Keratinocyte (primary cell): ENCODE measurements at regions not wholly inside any gene's neighbourhood (a gene's known extent, or its start where the extent isn't known, plus 50 kb on each side); places are given as distances from the start of the nearest gene placed in this dataset.

Source experiments
- DNase-seq: peaks from one replicate; pipeline ENCODE4 v3.0.0-alpha.2; 2011; ENCODE audit warnings: low read depth, missing footprints, low spot score
- FAIRE-seq: peaks from 2 replicates; lab custom pipeline; 2011; peaks lifted over from hg19 to GRCh38; lab: Jason Lieb, UNC
- H2AFZ ChIP-seq: 2 replicates; pipeline ENCODE4 v1.6.0; 2012; ENCODE audit warnings: low read length, control low read depth, inconsistent platforms; ENCODE audit not compliant: control insufficient read depth
- H3K27ac ChIP-seq: 2 replicates; pipeline ENCODE4 v1.5.1; 2011; ENCODE audit warnings: low read length; ENCODE audit not compliant: control insufficient read depth, insufficient read depth
- H3K27me3 ChIP-seq: 3 replicates; pipeline ENCODE4 v1.6.0; 2011; ENCODE audit warnings: low read length; ENCODE audit not compliant: control insufficient read depth, insufficient read depth; ENCODE audit errors: extremely low read depth
- H3K36me3 ChIP-seq, 2 experiments: 2 replicates in 1 of 2; 3 replicates in 1 of 2; pipeline ENCODE4 v1.5.1; 2011; ENCODE audit warnings: low read length in 2 of 2, mild to moderate bottlenecking in 1 of 2; ENCODE audit not compliant: control insufficient read depth in 2 of 2, insufficient read depth in 2 of 2; ENCODE audit errors: extremely low read depth in 1 of 2
- H3K4me1 ChIP-seq: 3 replicates; pipeline ENCODE4 v1.5.1; 2011; ENCODE audit warnings: low read length; ENCODE audit not compliant: control insufficient read depth, insufficient read depth; ENCODE audit errors: extremely low read depth
- H3K4me2 ChIP-seq: 3 replicates; pipeline ENCODE4 v1.6.0; 2011; ENCODE audit warnings: low read depth, low read length; ENCODE audit not compliant: control insufficient read depth, insufficient read depth; ENCODE audit errors: extremely low read depth
- H3K4me3 ChIP-seq, 3 experiments: fragments of 200-600 bp in 1 of 3; sonication (generic) in 1 of 3; 2 replicates in 2 of 3; 3 replicates in 1 of 3; pipeline ENCODE4 v1.5.1; 2011 to 2016; ENCODE audit warnings: low read length in 3 of 3, mild to moderate bottlenecking in 3 of 3, control low read depth in 2 of 3, inconsistent platforms in 1 of 3, low read depth in 1 of 3, mixed read lengths in 1 of 3, mixed run types in 1 of 3, moderate library complexity in 1 of 3; ENCODE audit not compliant: control insufficient read depth in 2 of 3, insufficient read depth in 2 of 3; ENCODE audit errors: extremely low read depth in 1 of 3
- H3K79me2 ChIP-seq: 2 replicates; pipeline ENCODE4 v1.6.0; 2012; ENCODE audit warnings: low read length; ENCODE audit not compliant: control insufficient read depth, insufficient read depth
- H3K9ac ChIP-seq: 3 replicates; pipeline ENCODE4 v1.6.0; 2011; ENCODE audit warnings: low read length; ENCODE audit not compliant: control insufficient read depth, insufficient read depth; ENCODE audit errors: extremely low read depth
- H3K9me1 ChIP-seq: 3 replicates; pipeline ENCODE4 v1.6.0; 2011; ENCODE audit warnings: low read length; ENCODE audit not compliant: control insufficient read depth, insufficient read depth; ENCODE audit errors: extremely low read depth
- H3K9me3 ChIP-seq: 2 replicates; pipeline ENCODE4 v1.5.1; 2012; ENCODE audit warnings: low read depth, low read length; ENCODE audit not compliant: control insufficient read depth
- H4K20me1 ChIP-seq: 3 replicates; pipeline ENCODE4 v1.6.0; 2011; ENCODE audit warnings: low read length; ENCODE audit not compliant: control insufficient read depth, insufficient read depth; ENCODE audit errors: extremely low read depth
- CTCF ChIP-seq, 3 experiments: IDR thresholded peaks in 1 of 3; conservative IDR thresholded peaks in 1 of 3; optimal IDR thresholded peaks in 1 of 3; 2 replicates in 2 of 3; 3 replicates in 1 of 3; pipeline versions ENCODE3 to v1.5.1; 2011; ENCODE audit warnings: low read length in 3 of 3, mild to moderate bottlenecking in 3 of 3, moderate library complexity in 2 of 3, control low read depth in 1 of 3, inconsistent platforms in 1 of 3; ENCODE audit not compliant: insufficient read depth in 2 of 3; ENCODE audit errors: extremely low read depth in 1 of 3
- EZH2 ChIP-seq: IDR thresholded peaks from one replicate; pipeline ENCODE4 v1.6.1; 2012; ENCODE audit warnings: inconsistent platforms, mild to moderate bottlenecking, low read length, moderate library complexity
- dilution Hi-C: fragments of 300-500 bp; cut with MboI; formaldehyde crosslinking; loops from one replicate; pipeline ENCODE4 v1.7.0; 2020; ENCODE audit warnings: low sequenced_read_pairs; ENCODE audit not compliant: extremely low pct_ligation_motif_present

- Histone ChIP-seq H3K9ac (no peak overlapping the region), H3K4me2 (no peak overlapping the region), H2AFZ (no peak overlapping the region), H3K9me1 (no peaks in the 10 kb centered on the region), H3K4me3 (no peak overlapping the region), H4K20me1 (no peaks in the 10 kb centered on the region), H3K36me3 (no peaks in the 10 kb centered on the region), H3K4me1 (no peaks in the 10 kb centered on the region), H3K27me3 (no peaks in the 10 kb centered on the region), H3K9me3 (no peaks in the 10 kb centered on the region), H3K79me2 (no peaks in the 10 kb centered on the region), H3K27ac (no peak overlapping the region)
- no peak for FAIRE-seq
- no peak for DNase-seq
- no peak for TF ChIP-seq CTCF (optimal IDR thresholded peaks at IDR 0.05 in 1 of 3, IDR thresholded peaks at IDR 0.05 in 1 of 3, conservative IDR thresholded peaks at IDR 0.05 in 1 of 3; ENCODE audit: extremely low read depth in 1 of 3, insufficient read depth in 2 of 3, low read length in 3 of 3)
- dilution Hi-C loops, result no loop called here
These were observed 88.1 kb upstream of the WDR44 start for GRCh38 chrX:118257781-118258180.

GRCh38 chrX:118259213-118259612 lies 86.7 kb upstream of the WDR44 start:
- Histone ChIP-seq H3K9ac (no peak overlapping the region), H2AFZ (no peak overlapping the region), H3K27me3 (no peaks in the 10 kb centered on the region), H3K4me1 (no peaks in the 10 kb centered on the region), H3K9me1 (no peaks in the 10 kb centered on the region), H3K4me2 (no peak overlapping the region), H3K36me3 (no peaks in the 10 kb centered on the region), H3K79me2 (no peaks in the 10 kb centered on the region), H3K9me3 (no peaks in the 10 kb centered on the region), H4K20me1 (no peaks in the 10 kb centered on the region), H3K4me3 (no peak overlapping the region), H3K27ac (no peak overlapping the region)
- dilution Hi-C loops, result no loop called here
- TF ChIP-seq CTCF (optimal IDR thresholded peaks at IDR 0.05 in 1 of 3, IDR thresholded peaks at IDR 0.05 in 1 of 3, conservative IDR thresholded peaks at IDR 0.05 in 1 of 3; ENCODE audit: extremely low read depth in 1 of 3, insufficient read depth in 2 of 3, low read length in 3 of 3) (no peak), EZH2 (no peak)
- FAIRE-seq (no peak), DNase-seq (no peak)
